ENCODE measurements at regions not wholly inside any gene's neighbourhood (a gene's known extent, or its start where the extent isn't known, plus 50 kb on each side); places are given as distances from the start of the nearest gene placed in this dataset.
"Not testable (repeated sequence)": the region's sequence is repeated elsewhere in the genome, so short reads cannot be mapped to it uniquely, and the experiment has no call there.

DNA sequence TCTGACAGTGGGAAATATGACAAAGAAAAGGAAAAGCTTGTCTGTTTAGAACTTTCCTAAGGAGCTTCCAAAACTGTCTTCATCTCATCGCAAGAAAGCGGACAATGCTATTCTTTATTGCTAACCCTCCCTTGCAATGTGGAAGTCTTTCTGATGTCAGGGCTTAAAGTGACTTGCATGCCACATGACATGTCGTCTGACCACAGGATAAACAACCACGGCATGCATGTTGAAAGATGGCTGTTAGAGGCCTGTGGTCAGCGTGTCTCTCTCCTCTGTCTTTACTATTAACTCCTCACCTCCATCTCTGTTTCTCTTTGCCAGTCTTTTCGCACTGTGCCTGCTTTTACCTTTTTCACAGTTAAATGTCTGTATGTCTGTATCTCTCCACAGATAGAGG lies 389.8 kb downstream of the LNPK start:
- DNase-seq = no peak
- Mint-ChIP-seq H3K27ac (no peak overlapping the region), H3K9me3 (no peaks in the 10 kb centered on the region), H3K27me3 (no peaks in the 10 kb centered on the region), H3K36me3 (ENCODE audit: low read depth) (no peaks in the 10 kb centered on the region), H3K4me3 (no peak overlapping the region), H3K4me1 (no peaks in the 10 kb centered on the region)
- ATAC-seq = no peak

- Mint-ChIP-seq H3K4me1 (no peaks in the 10 kb centered on the region), H3K9me3 (peaks cover 5% of the 10 kb centered on the region), H3K27me3 (no peaks in the 10 kb centered on the region), H3K36me3 (ENCODE audit: low read depth) (no peaks in the 10 kb centered on the region), H3K4me3 (no peak overlapping the region), H3K27ac (no peak overlapping the region)
- no peak for DNase-seq
- ATAC-seq = no peak
Measured at GRCh38 chr2:175606010-175606841, 395.8 kb downstream of the LNPK start.

GRCh38 chr2:175605640-175606009 lies 396.4 kb downstream of the LNPK start:
- Mint-ChIP-seq H3K36me3 (ENCODE audit: low read depth) (no peaks in the 10 kb centered on the region), H3K4me1 (no peaks in the 10 kb centered on the region), H3K4me3 (no peak overlapping the region), H3K9me3 (peaks cover 5% of the 10 kb centered on the region), H3K27ac (no peak overlapping the region), H3K27me3 (no peaks in the 10 kb centered on the region)
- no peak for ATAC-seq
- no peak for DNase-seq

DNA sequence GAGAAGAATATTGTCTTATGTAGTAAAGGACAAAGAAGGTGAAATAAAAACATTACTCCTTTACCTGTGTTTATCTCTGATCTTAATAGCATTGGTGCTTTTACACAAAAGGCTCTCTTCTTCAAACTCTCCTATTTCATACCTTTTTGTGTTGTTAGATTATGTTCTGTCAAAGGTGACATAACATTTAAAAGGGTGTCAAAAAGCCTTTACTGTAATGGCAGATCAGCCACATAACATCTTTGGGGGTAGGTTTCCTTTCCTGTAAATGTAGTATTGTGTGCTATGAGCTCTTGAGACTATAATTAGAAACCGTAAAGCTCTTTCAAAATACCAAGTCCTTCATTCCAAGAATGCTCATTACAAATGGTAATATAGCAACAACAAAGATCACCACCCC lies 400.1 kb downstream of the LNPK start:
- Mint-ChIP-seq H3K9me3 (peaks cover 5% of the 10 kb centered on the region), H3K36me3 (ENCODE audit: low read depth) (no peaks in the 10 kb centered on the region), H3K4me1 (no peaks in the 10 kb centered on the region), H3K4me3 (no peak overlapping the region), H3K27ac (no peak overlapping the region), H3K27me3 (no peaks in the 10 kb centered on the region)
- no peak for DNase-seq
- no peak for ATAC-seq

GRCh38 chr2:175599966-175600831 lies 401.9 kb downstream of the LNPK start:
- H3K9me3 Mint-ChIP-seq = peaks cover 5% of the 10 kb centered on the region
- H3K36me3 Mint-ChIP-seq (ENCODE audit: low read depth) = no peaks in the 10 kb centered on the region
- DNase-seq (no peak), ATAC-seq (no peak)
- no peak overlapping the region for H3K4me3 Mint-ChIP-seq
- no peaks in the 10 kb centered on the region for H3K27me3 Mint-ChIP-seq
- no peaks in the 10 kb centered on the region for H3K4me1 Mint-ChIP-seq
- no peak overlapping the region for H3K27ac Mint-ChIP-seq

DNA sequence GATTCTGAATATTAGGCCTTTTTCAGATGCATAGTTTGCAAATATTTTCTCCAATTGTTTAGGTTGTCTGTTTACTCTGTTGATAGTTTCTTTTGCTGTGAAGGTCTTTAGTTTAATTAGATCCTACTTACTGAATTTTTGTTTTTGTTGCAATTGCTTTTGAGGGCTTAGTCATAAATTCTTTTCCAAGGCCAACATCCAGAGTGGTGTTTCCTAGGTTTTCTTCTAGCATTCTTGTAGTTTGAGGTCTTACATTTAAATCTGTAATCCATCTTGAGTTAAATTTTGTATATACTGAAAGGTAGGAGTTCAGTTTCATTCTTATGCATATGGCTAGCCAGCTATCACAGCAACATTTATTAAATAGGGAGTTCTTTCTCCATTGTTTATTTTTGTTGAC lies 404.8 kb downstream of the LNPK start:
- no peak for DNase-seq
- no peak for ATAC-seq
- H3K4me3 Mint-ChIP-seq = no peak overlapping the region
- H3K9me3 Mint-ChIP-seq = no peaks in the 10 kb centered on the region
- H3K27ac Mint-ChIP-seq = no peak overlapping the region
- H3K4me1 Mint-ChIP-seq = no peaks in the 10 kb centered on the region
- no peaks in the 10 kb centered on the region for H3K36me3 Mint-ChIP-seq (ENCODE audit: low read depth)
- no peaks in the 10 kb centered on the region for H3K27me3 Mint-ChIP-seq

- ATAC-seq (no peak), DNase-seq (no peak)
- H3K4me1 Mint-ChIP-seq = no peaks in the 10 kb centered on the region
- no peaks in the 10 kb centered on the region for H3K36me3 Mint-ChIP-seq (ENCODE audit: low read depth)
- no peaks in the 10 kb centered on the region for H3K9me3 Mint-ChIP-seq
- no peaks in the 10 kb centered on the region for H3K27me3 Mint-ChIP-seq
- H3K4me3 Mint-ChIP-seq = no peak overlapping the region
- H3K27ac Mint-ChIP-seq = no peak overlapping the region
Measured at GRCh38 chr2:175595139-175595538, 406.9 kb downstream of the LNPK start.

DNA sequence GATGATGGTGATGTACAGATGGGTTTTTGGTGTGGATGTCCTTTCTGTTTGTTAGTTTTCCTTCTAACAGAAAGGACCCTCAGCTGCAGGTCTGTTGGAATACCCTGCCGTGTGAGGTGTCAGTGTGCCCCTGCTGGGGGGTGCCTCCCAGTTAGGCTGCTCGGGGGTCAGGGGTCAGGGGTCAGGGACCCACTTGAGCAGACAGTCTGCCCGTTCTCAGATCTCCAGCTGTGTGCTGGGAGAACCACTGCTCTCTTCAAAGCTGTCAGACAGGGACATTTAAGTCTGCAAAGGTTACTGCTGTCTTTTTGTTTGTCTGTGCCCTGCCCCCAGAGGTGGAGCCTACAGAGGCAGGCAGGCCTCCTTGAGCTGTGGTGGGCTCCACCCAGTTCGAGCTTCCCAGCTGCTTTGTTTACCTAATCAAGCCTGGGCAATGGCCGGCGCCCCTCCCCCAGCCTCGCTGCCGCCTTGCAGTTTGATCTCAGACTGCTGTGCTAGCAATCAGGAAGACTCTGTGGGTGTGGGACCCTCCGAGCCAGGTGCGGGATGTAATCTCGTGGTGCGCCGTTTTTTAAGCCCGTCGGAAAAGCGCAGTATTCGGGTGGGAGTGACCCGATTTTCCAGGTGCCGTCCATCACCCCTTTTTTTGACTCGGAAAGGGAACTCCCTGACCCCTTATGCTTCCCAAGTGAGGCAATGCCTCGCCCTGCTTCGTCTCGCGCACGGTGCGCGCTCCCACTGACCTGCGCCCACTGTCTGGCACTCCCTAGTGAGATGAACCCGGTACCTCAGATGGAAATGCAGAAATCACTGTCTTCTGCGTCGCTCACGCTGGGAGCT lies 408.2 kb downstream of the LNPK start:
- not testable (repeated sequence) for H3K27ac Mint-ChIP-seq; H3K36me3 Mint-ChIP-seq (ENCODE audit: low read depth); H3K4me3 Mint-ChIP-seq; H3K4me1 Mint-ChIP-seq; ATAC-seq; DNase-seq; H3K27me3 Mint-ChIP-seq; H3K9me3 Mint-ChIP-seq

- not testable (repeated sequence) for H3K4me1 Mint-ChIP-seq; DNase-seq; H3K4me3 Mint-ChIP-seq; ATAC-seq; H3K36me3 Mint-ChIP-seq (ENCODE audit: low read depth); H3K27me3 Mint-ChIP-seq; H3K9me3 Mint-ChIP-seq; H3K27ac Mint-ChIP-seq
Measured at GRCh38 chr2:175588213-175588612, 406.7 kb upstream of the ATP5MC3 start.

GRCh38 chr2:175585496-175585895 lies 404.0 kb upstream of the ATP5MC3 start:
- Mint-ChIP-seq H3K36me3 (ENCODE audit: low read depth) (no peaks in the 10 kb centered on the region), H3K9me3 (no peaks in the 10 kb centered on the region), H3K4me3 (no peak overlapping the region), H3K27ac (no peak overlapping the region), H3K4me1 (no peaks in the 10 kb centered on the region), H3K27me3 (no peaks in the 10 kb centered on the region)
- DNase-seq (no peak), ATAC-seq (no peak)

GRCh38 chr2:175580652-175581051 lies 399.1 kb upstream of the ATP5MC3 start:
- peaks cover 2% of the 10 kb centered on the region for H3K27me3 Mint-ChIP-seq

DNA sequence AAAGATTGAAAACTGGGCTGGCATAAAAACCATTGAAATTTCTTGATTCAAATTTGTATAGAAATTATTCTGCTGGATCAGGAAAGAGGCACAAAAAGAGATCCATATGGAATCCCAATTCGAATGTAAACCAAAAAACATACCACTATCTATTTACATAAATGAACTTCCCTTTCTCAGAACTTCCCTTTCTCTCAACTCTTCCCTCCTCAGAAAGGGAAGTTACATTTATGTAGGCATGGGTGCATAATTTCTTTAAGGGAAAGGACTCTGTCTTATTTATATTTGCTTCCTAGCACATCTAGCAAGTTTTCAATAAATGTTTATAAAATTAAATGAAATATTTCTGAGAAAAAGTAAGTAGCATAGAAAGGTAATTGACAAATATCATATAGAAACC lies 398.1 kb upstream of the ATP5MC3 start:
- H3K36me3 Mint-ChIP-seq (ENCODE audit: low read depth) = no peaks in the 10 kb centered on the region
- H3K27ac Mint-ChIP-seq = no peak overlapping the region
- H3K27me3 Mint-ChIP-seq = peaks cover 6% of the 10 kb centered on the region
- DNase-seq = no peak
- H3K4me3 Mint-ChIP-seq = no peak overlapping the region
- no peak for ATAC-seq
- H3K9me3 Mint-ChIP-seq = no peaks in the 10 kb centered on the region
- H3K4me1 Mint-ChIP-seq = peaks cover 16% of the 10 kb centered on the region

More at GRCh38 chr2:175580652-175581051, 399.1 kb upstream of the ATP5MC3 start:
- no peak for ATAC-seq
- no peak overlapping the region for H3K4me3 Mint-ChIP-seq
- no peak overlapping the region for H3K27ac Mint-ChIP-seq
- no peaks in the 10 kb centered on the region for H3K36me3 Mint-ChIP-seq (ENCODE audit: low read depth)
- no peak for DNase-seq
- H3K9me3 Mint-ChIP-seq = no peaks in the 10 kb centered on the region
- H3K4me1 Mint-ChIP-seq = peaks cover 10% of the 10 kb centered on the region

- Mint-ChIP-seq H3K36me3 (ENCODE audit: low read depth) (no peaks in the 10 kb centered on the region), H3K4me1 (peaks cover 16% of the 10 kb centered on the region), H3K27ac (no peak overlapping the region), H3K4me3 (no peak overlapping the region), H3K9me3 (no peaks in the 10 kb centered on the region), H3K27me3 (peaks cover 7% of the 10 kb centered on the region)
- ATAC-seq (no peak), DNase-seq (no peak)
Measured at GRCh38 chr2:175577368-175577970, 396.0 kb upstream of the ATP5MC3 start.

DNA sequence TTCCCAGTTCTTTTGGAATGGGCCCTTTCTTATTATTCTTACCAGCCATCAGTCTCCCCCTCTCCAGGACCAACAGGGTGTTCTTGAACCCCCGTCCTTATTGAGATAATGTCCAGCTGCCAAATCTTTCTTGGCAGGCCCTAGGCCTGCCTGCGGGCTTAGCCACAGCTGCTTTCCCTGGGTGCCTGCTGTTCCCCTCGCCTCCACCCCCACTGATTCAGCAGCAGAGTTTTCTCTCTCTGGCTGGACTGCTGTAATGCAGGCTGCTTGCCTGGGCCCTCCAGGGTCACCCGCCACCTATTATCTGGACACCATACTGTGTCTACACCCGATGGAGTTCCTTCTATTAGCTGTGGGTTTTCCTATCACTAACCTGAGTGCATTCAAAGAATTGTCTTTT lies 395.4 kb upstream of the ATP5MC3 start:
- Mint-ChIP-seq H3K9me3 (no peaks in the 10 kb centered on the region), H3K36me3 (ENCODE audit: low read depth) (no peaks in the 10 kb centered on the region), H3K27ac (no peak overlapping the region), H3K27me3 (peaks cover 7% of the 10 kb centered on the region), H3K4me1 (peaks cover 16% of the 10 kb centered on the region), H3K4me3 (no peak overlapping the region)
- ATAC-seq (no peak), DNase-seq (no peak)
